ENCODE measurements at regions not wholly inside any gene's neighbourhood (a gene's known extent, or its start where the extent isn't known, plus 50 kb on each side); places are given as distances from the start of the nearest gene placed in this dataset.

GRCh38 chr7:41755096-41755495 is 52.2 kb upstream of the INHBA start:
- 88% methylated on average over 1 of the region's 1 CpG; no CpG with 5 or more reads in 1 of the 2 experiments for WGBS, 2 experiments (ENCODE audit: insufficient coverage in 2 of 2)
- H3K9me3 ChIP-seq (ENCODE audit: control insufficient read depth, low read length), result peaks cover 53% of the 10 kb centered on the region
- no peak overlapping the region for H3K4me3 ChIP-seq (ENCODE audit: extremely low read depth, insufficient read depth, low read length, poor library complexity, severe bottlenecking)
- H3K27ac ChIP-seq (ENCODE audit: low read depth, low read length, severe bottlenecking), result no peak overlapping the region
- H3K36me3 ChIP-seq (ENCODE audit: control insufficient read depth, insufficient read depth, low read length), result no peaks in the 10 kb centered on the region
- no peaks in the 10 kb centered on the region for H3K4me1 ChIP-seq (ENCODE audit: control insufficient read depth, insufficient read depth, low read length, poor library complexity, severe bottlenecking)

GRCh38 chr7:41754046-41754445 is 51.2 kb upstream of the INHBA start:
- Histone ChIP-seq H3K4me3 (ENCODE audit: extremely low read depth, insufficient read depth, low read length, poor library complexity, severe bottlenecking) (no peak overlapping the region), H3K9me3 (ENCODE audit: control insufficient read depth, low read length) (peaks cover 51% of the 10 kb centered on the region), H3K27ac (ENCODE audit: low read depth, low read length, severe bottlenecking) (no peak overlapping the region), H3K4me1 (ENCODE audit: control insufficient read depth, insufficient read depth, low read length, poor library complexity, severe bottlenecking) (no peaks in the 10 kb centered on the region), H3K36me3 (ENCODE audit: control insufficient read depth, insufficient read depth, low read length) (no peaks in the 10 kb centered on the region)

Measured in mesodermal cell (in vitro differentiated cells).